MM.1S (cell line): ENCODE measurements at regions not wholly inside any gene's neighbourhood (a gene's known extent, or its start where the extent isn't known, plus 50 kb on each side); places are given as distances from the start of the nearest gene placed in this dataset.

Experiments used
- DNase-seq: peaks from one replicate; pipeline ENCODE4 v3.0.0-alpha.2; 2015
- H2AFZ ChIP-seq: fragments of 300-600 bp; sonication (generic); 2 replicates; pipeline ENCODE4 v1.6.0; 2016; ENCODE audit warnings: antibody characterized with exemption, low read length
- H3F3A ChIP-seq: fragments of 300-600 bp; sonication (generic); 2 replicates; pipeline ENCODE4 v1.6.1; 2016; ENCODE audit warnings: mild to moderate bottlenecking, antibody characterized with exemption, low read length, moderate library complexity, mixed read lengths; ENCODE audit not compliant: insufficient read depth
- H3K27ac ChIP-seq: fragments of 300-600 bp; sonication (generic); 2 replicates; pipeline ENCODE4 v1.5.1; 2016; ENCODE audit warnings: mild to moderate bottlenecking, low read length
- H3K27me3 ChIP-seq: fragments of 300-600 bp; sonication (generic); replicated peaks from 2 replicates; pipeline ENCODE4 v1.6.0; 2016; ENCODE audit warnings: low read length; ENCODE audit not compliant: insufficient read depth
- H3K36me3 ChIP-seq: fragments of 300-600 bp; sonication (generic); replicated peaks from 2 replicates; pipeline ENCODE4 v1.6.1; 2016; ENCODE audit warnings: mild to moderate bottlenecking, low read length, mixed read lengths; ENCODE audit not compliant: insufficient read depth
- H3K4me1 ChIP-seq: fragments of 300-600 bp; sonication (generic); 2 replicates; pipeline ENCODE4 v1.6.1; 2016; ENCODE audit warnings: low read length, mixed read lengths
- H3K4me2 ChIP-seq: fragments of 300-600 bp; sonication (generic); 2 replicates; pipeline ENCODE4 v1.6.0; 2016; ENCODE audit warnings: low read depth, low read length
- H3K4me3 ChIP-seq: fragments of 300-600 bp; sonication (generic); 2 replicates; pipeline ENCODE4 v1.5.1; 2016; ENCODE audit warnings: low read length, mixed read lengths
- H3K79me2 ChIP-seq: fragments of 300-600 bp; sonication (generic); 2 replicates; pipeline ENCODE4 v1.6.1; 2016; ENCODE audit warnings: mixed run types, low read length, mixed read lengths
- H3K9ac ChIP-seq: fragments of 300-600 bp; sonication (generic); 2 replicates; pipeline ENCODE4 v1.6.1; 2016; ENCODE audit warnings: low read length, mixed read lengths
- H3K9me2 ChIP-seq: fragments of 300-600 bp; sonication (generic); replicated peaks from 2 replicates; pipeline ENCODE4 v1.6.1; 2016; ENCODE audit warnings: mild to moderate bottlenecking, low read length, mixed read lengths; ENCODE audit not compliant: insufficient read depth
- H3K9me3 ChIP-seq: fragments of 300-600 bp; sonication (generic); replicated peaks from 2 replicates; pipeline ENCODE4 v1.6.1; 2016; ENCODE audit warnings: mild to moderate bottlenecking, low read length, mixed read lengths; ENCODE audit not compliant: insufficient read depth
- H4K20me1 ChIP-seq: fragments of 300-600 bp; sonication (generic); 2 replicates; pipeline ENCODE4 v1.6.1; 2016; ENCODE audit warnings: mild to moderate bottlenecking, low read length, moderate library complexity, mixed read lengths; ENCODE audit not compliant: insufficient read depth
- EZH2 ChIP-seq: fragments of 300-600 bp; sonication (generic); optimal IDR thresholded peaks from 2 replicates; pipeline ENCODE3; 2017; ENCODE audit warnings: low read depth, mild to moderate bottlenecking, antibody characterized with exemption, low read length, mixed read lengths
- EZH2phosphoT487 ChIP-seq: fragments of 300-600 bp; sonication (generic); IDR thresholded peaks from 2 replicates; pipeline ENCODE4 v1.6.1; 2018; ENCODE audit warnings: antibody characterized with exemption, low read length
- TF ChIP-seq, protein P1 (sequence below): fragments of 300-600 bp; sonication (generic); IDR thresholded peaks from 2 replicates; pipeline ENCODE4 v1.5.1; 2016; ENCODE audit warnings: antibody characterized with exemption, low read length, mixed read lengths

DNA sequence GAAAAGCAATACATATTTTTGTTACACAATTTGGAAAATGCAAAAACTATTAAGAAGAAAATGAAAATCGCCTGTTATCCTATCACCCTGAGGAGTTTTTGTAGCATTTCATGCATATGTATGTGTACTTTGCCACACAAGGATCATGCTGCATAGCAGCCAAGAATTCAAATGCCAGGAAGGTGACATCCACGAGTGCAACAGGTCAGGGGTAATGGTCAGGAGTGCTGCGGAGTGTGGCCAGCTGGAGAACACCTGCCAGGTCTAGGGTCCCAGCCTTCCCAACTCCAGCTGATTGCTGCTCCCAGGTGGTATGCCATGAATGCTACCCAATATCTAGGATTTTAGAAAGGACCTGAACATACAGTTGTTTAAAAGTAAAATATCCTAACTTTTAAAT, 617.1 kb downstream of the PRELID2 start:
- H3K4me1 ChIP-seq = no peaks in the 10 kb centered on the region

GRCh38 chr5:145210020-145210419, 625.1 kb downstream of the PRELID2 start:
- no peak for TF ChIP-seq EZH2phosphoT487
- TF ChIP-seq, protein P1, sequence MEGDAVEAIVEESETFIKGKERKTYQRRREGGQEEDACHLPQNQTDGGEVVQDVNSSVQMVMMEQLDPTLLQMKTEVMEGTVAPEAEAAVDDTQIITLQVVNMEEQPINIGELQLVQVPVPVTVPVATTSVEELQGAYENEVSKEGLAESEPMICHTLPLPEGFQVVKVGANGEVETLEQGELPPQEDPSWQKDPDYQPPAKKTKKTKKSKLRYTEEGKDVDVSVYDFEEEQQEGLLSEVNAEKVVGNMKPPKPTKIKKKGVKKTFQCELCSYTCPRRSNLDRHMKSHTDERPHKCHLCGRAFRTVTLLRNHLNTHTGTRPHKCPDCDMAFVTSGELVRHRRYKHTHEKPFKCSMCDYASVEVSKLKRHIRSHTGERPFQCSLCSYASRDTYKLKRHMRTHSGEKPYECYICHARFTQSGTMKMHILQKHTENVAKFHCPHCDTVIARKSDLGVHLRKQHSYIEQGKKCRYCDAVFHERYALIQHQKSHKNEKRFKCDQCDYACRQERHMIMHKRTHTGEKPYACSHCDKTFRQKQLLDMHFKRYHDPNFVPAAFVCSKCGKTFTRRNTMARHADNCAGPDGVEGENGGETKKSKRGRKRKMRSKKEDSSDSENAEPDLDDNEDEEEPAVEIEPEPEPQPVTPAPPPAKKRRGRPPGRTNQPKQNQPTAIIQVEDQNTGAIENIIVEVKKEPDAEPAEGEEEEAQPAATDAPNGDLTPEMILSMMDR = no peak
- TF ChIP-seq EZH2 = no peak
- H3K9ac ChIP-seq = no peak overlapping the region
- no peaks in the 10 kb centered on the region; the same call in 1 of the 2 replicates for H3K9me2 ChIP-seq
- no peak overlapping the region for H3K4me2 ChIP-seq
- no peaks in the 10 kb centered on the region for H3K4me1 ChIP-seq
- no peak overlapping the region for H3K27ac ChIP-seq
- no peaks in the 10 kb centered on the region for H3K9me3 ChIP-seq
- no peak overlapping the region for H3K4me3 ChIP-seq
- no peaks in the 10 kb centered on the region for H3K79me2 ChIP-seq
- H3K36me3 ChIP-seq = no peaks in the 10 kb centered on the region
- H4K20me1 ChIP-seq = no peaks in the 10 kb centered on the region
- H2AFZ ChIP-seq = no peak overlapping the region
- H3F3A ChIP-seq = no peaks in the 10 kb centered on the region
- H3K27me3 ChIP-seq = no peaks in the 10 kb centered on the region
- DNase-seq = no peak

More for the DNA sequence above, 617.1 kb downstream of the PRELID2 start:
- H3K27me3 ChIP-seq = no peaks in the 10 kb centered on the region
- no peaks in the 10 kb centered on the region for H3K79me2 ChIP-seq
- H3K27ac ChIP-seq = no peak overlapping the region
- no peak for DNase-seq
- no peak overlapping the region for H3K4me3 ChIP-seq
- no peak overlapping the region for H3K4me2 ChIP-seq
- no peak overlapping the region for H2AFZ ChIP-seq
- no peak overlapping the region for H3K9ac ChIP-seq
- H3K36me3 ChIP-seq = no peaks in the 10 kb centered on the region
- no peaks in the 10 kb centered on the region for H4K20me1 ChIP-seq
- H3K9me3 ChIP-seq = no peaks in the 10 kb centered on the region
- H3K9me2 ChIP-seq = no peaks in the 10 kb centered on the region
- TF ChIP-seq EZH2phosphoT487 (no peak), EZH2 (no peak)
- TF ChIP-seq, protein P1 = no peak
- H3F3A ChIP-seq = no peaks in the 10 kb centered on the region

- Histone ChIP-seq H3K27ac (no peak overlapping the region), H3K9me2 (no peaks in the 10 kb centered on the region; the same call in 1 of the 2 replicates), H4K20me1 (no peaks in the 10 kb centered on the region), H3K36me3 (no peaks in the 10 kb centered on the region), H3K4me3 (no peak overlapping the region), H3F3A (no peaks in the 10 kb centered on the region), H3K9ac (no peak overlapping the region), H3K27me3 (no peaks in the 10 kb centered on the region), H3K79me2 (no peaks in the 10 kb centered on the region), H3K9me3 (no peaks in the 10 kb centered on the region), H2AFZ (no peak overlapping the region), H3K4me2 (no peak overlapping the region), H3K4me1 (no peaks in the 10 kb centered on the region)
- TF ChIP-seq EZH2phosphoT487 (no peak), EZH2 (no peak)
- TF ChIP-seq, protein P1 = no peak
- DNase-seq = no peak
Observed at GRCh38 chr5:145205546-145205945, 629.6 kb downstream of the PRELID2 start.
